ENCODE measurements at regions not wholly inside any gene's neighbourhood (a gene's known extent, or its start where the extent isn't known, plus 50 kb on each side); places are given as distances from the start of the nearest gene placed in this dataset.

- Mint-ChIP-seq H3K36me3 (ENCODE audit: low read depth) (no peaks in the 10 kb centered on the region), H3K9me3 (ENCODE audit: insufficient read depth) (no peaks in the 10 kb centered on the region), H3K4me3 (no peak overlapping the region), H3K27me3 (ENCODE audit: low read depth) (no peaks in the 10 kb centered on the region), H3K27ac (no peak overlapping the region), H3K4me1 (ENCODE audit: low read depth) (no peaks in the 10 kb centered on the region)
- DNase-seq (no peak), ATAC-seq (no peak)
- POLR2A ChIA-PET: no interaction called here
- CTCF ChIA-PET: no interaction called here
These were observed 376.1 kb upstream of the SOX11 start for GRCh38 chr2:5316001-5316490.

- Mint-ChIP-seq H3K9me3 (ENCODE audit: insufficient read depth) (no peaks in the 10 kb centered on the region), H3K4me1 (ENCODE audit: low read depth) (no peaks in the 10 kb centered on the region), H3K36me3 (ENCODE audit: low read depth) (no peaks in the 10 kb centered on the region), H3K27me3 (ENCODE audit: low read depth) (no peaks in the 10 kb centered on the region), H3K4me3 (no peak overlapping the region), H3K27ac (no peak overlapping the region)
- ATAC-seq: no peak
- ChIA-PET POLR2A (no interaction called here), CTCF (no interaction called here)
- DNase-seq: no peak
These were observed 372.7 kb upstream of the SOX11 start for GRCh38 chr2:5319493-5319892.

- CTCF ChIA-PET: no interaction called here
- DNase-seq (no peak), ATAC-seq (no peak)
- H3K4me3 Mint-ChIP-seq: no peak overlapping the region
- peaks cover 4% of the 10 kb centered on the region for H3K9me3 Mint-ChIP-seq (ENCODE audit: insufficient read depth)
- no peaks in the 10 kb centered on the region for H3K36me3 Mint-ChIP-seq (ENCODE audit: low read depth)
- H3K27ac Mint-ChIP-seq: no peak overlapping the region
- H3K27me3 Mint-ChIP-seq (ENCODE audit: low read depth): no peaks in the 10 kb centered on the region
- no peaks in the 10 kb centered on the region for H3K4me1 Mint-ChIP-seq (ENCODE audit: low read depth)
- POLR2A ChIA-PET: no interaction called here
These were observed 369.8 kb upstream of the SOX11 start for GRCh38 chr2:5322396-5322795.

GRCh38 chr2:5325523-5325922 lies 366.7 kb upstream of the SOX11 start:
- no peak overlapping the region for H3K4me3 Mint-ChIP-seq
- DNase-seq: no peak
- POLR2A ChIA-PET: no interaction called here
- H3K36me3 Mint-ChIP-seq (ENCODE audit: low read depth): no peaks in the 10 kb centered on the region
- H3K4me1 Mint-ChIP-seq (ENCODE audit: low read depth): no peaks in the 10 kb centered on the region
- CTCF ChIA-PET: no interaction called here
- no peak for ATAC-seq
- H3K27ac Mint-ChIP-seq: no peak overlapping the region
- peaks cover 5% of the 10 kb centered on the region for H3K9me3 Mint-ChIP-seq (ENCODE audit: insufficient read depth)
- H3K27me3 Mint-ChIP-seq (ENCODE audit: low read depth): no peaks in the 10 kb centered on the region

- ChIA-PET POLR2A (interaction anchor here (0.6 kb wide), 1 partner anchor 1077 kb away, joined by 3 read pairs; no protein-coding TSS in a partner anchor), CTCF (no interaction called here)
- no peaks in the 10 kb centered on the region for H3K27me3 Mint-ChIP-seq (ENCODE audit: low read depth)
- no peaks in the 10 kb centered on the region for H3K4me1 Mint-ChIP-seq (ENCODE audit: low read depth)
- H3K36me3 Mint-ChIP-seq (ENCODE audit: low read depth): no peaks in the 10 kb centered on the region
- DNase-seq: no peak
- H3K9me3 Mint-ChIP-seq (ENCODE audit: insufficient read depth): peaks cover 5% of the 10 kb centered on the region
- H3K4me3 Mint-ChIP-seq: no peak overlapping the region
- no peak for ATAC-seq
- H3K27ac Mint-ChIP-seq: no peak overlapping the region
These were observed 363.4 kb upstream of the SOX11 start for GRCh38 chr2:5328826-5329225.

- POLR2A ChIA-PET: no interaction called here
- CTCF ChIA-PET: no interaction called here
These were observed 362.4 kb upstream of the SOX11 start for GRCh38 chr2:5329763-5330162.

GRCh38 chr2:5330961-5331360 lies 361.2 kb upstream of the SOX11 start:
- Mint-ChIP-seq H3K27me3 (ENCODE audit: low read depth) (no peaks in the 10 kb centered on the region), H3K9me3 (ENCODE audit: insufficient read depth) (peaks cover 3% of the 10 kb centered on the region), H3K36me3 (ENCODE audit: low read depth) (no peaks in the 10 kb centered on the region), H3K4me1 (ENCODE audit: low read depth) (no peaks in the 10 kb centered on the region), H3K27ac (no peak overlapping the region), H3K4me3 (no peak overlapping the region)
- DNase-seq (no peak), ATAC-seq (no peak)
- POLR2A ChIA-PET: no interaction called here
- CTCF ChIA-PET: no interaction called here

More at GRCh38 chr2:5329763-5330162, 362.4 kb upstream of the SOX11 start:
- no peaks in the 10 kb centered on the region for H3K27me3 Mint-ChIP-seq (ENCODE audit: low read depth)
- H3K4me1 Mint-ChIP-seq (ENCODE audit: low read depth): no peaks in the 10 kb centered on the region
- H3K27ac Mint-ChIP-seq: no peak overlapping the region
- no peaks in the 10 kb centered on the region for H3K36me3 Mint-ChIP-seq (ENCODE audit: low read depth)
- no peak for ATAC-seq
- H3K4me3 Mint-ChIP-seq: no peak overlapping the region
- DNase-seq: no peak
- H3K9me3 Mint-ChIP-seq (ENCODE audit: insufficient read depth): peaks cover 5% of the 10 kb centered on the region

- H3K4me1 Mint-ChIP-seq (ENCODE audit: low read depth): no peaks in the 10 kb centered on the region
- H3K9me3 Mint-ChIP-seq (ENCODE audit: insufficient read depth): peaks cover 7% of the 10 kb centered on the region
- no peak overlapping the region for H3K4me3 Mint-ChIP-seq
- ATAC-seq: no peak
- H3K27ac Mint-ChIP-seq: no peak overlapping the region
- no peaks in the 10 kb centered on the region for H3K27me3 Mint-ChIP-seq (ENCODE audit: low read depth)
- DNase-seq: no peak
- POLR2A ChIA-PET: no interaction called here
- H3K36me3 Mint-ChIP-seq (ENCODE audit: low read depth): no peaks in the 10 kb centered on the region
- CTCF ChIA-PET: no interaction called here
These were observed 359.3 kb upstream of the SOX11 start for GRCh38 chr2:5332925-5333324.

GRCh38 chr2:5339473-5339872 lies 352.7 kb upstream of the SOX11 start:
- no peak overlapping the region for H3K27ac Mint-ChIP-seq
- H3K27me3 Mint-ChIP-seq (ENCODE audit: low read depth): no peaks in the 10 kb centered on the region
- peaks cover 7% of the 10 kb centered on the region for H3K9me3 Mint-ChIP-seq (ENCODE audit: insufficient read depth)
- H3K4me3 Mint-ChIP-seq: no peak overlapping the region
- ATAC-seq (no peak), DNase-seq (no peak)
- no peaks in the 10 kb centered on the region for H3K36me3 Mint-ChIP-seq (ENCODE audit: low read depth)
- ChIA-PET CTCF (no interaction called here), POLR2A (no interaction called here)
- H3K4me1 Mint-ChIP-seq (ENCODE audit: low read depth): no peaks in the 10 kb centered on the region

GRCh38 chr2:5343785-5344335 lies 348.3 kb upstream of the SOX11 start:
- CTCF ChIA-PET: interaction anchor here (1.2 kb wide), 1 partner anchor 21 kb away, joined by 3 read pairs; no protein-coding TSS in a partner anchor
- POLR2A ChIA-PET: no interaction called here
- ATAC-seq (no peak), DNase-seq (no peak)
- no peaks in the 10 kb centered on the region for H3K27me3 Mint-ChIP-seq (ENCODE audit: low read depth)
- H3K4me1 Mint-ChIP-seq (ENCODE audit: low read depth): no peaks in the 10 kb centered on the region
- no peak overlapping the region for H3K4me3 Mint-ChIP-seq
- H3K27ac Mint-ChIP-seq: no peak overlapping the region
- no peaks in the 10 kb centered on the region for H3K9me3 Mint-ChIP-seq (ENCODE audit: insufficient read depth)
- H3K36me3 Mint-ChIP-seq (ENCODE audit: low read depth): no peaks in the 10 kb centered on the region

GRCh38 chr2:5352286-5352685 lies 339.9 kb upstream of the SOX11 start:
- POLR2A ChIA-PET: no interaction called here
- H3K4me1 Mint-ChIP-seq (ENCODE audit: low read depth): no peaks in the 10 kb centered on the region

GRCh38 chr2:5353565-5353964 lies 338.6 kb upstream of the SOX11 start:
- POLR2A ChIA-PET: no interaction called here
- no peaks in the 10 kb centered on the region for H3K27me3 Mint-ChIP-seq (ENCODE audit: low read depth)
- no peaks in the 10 kb centered on the region for H3K9me3 Mint-ChIP-seq (ENCODE audit: insufficient read depth)
- ATAC-seq (no peak), DNase-seq (no peak)
- no peak overlapping the region for H3K27ac Mint-ChIP-seq
- H3K4me3 Mint-ChIP-seq: no peak overlapping the region
- CTCF ChIA-PET: no interaction called here
- no peaks in the 10 kb centered on the region for H3K4me1 Mint-ChIP-seq (ENCODE audit: low read depth)
- H3K36me3 Mint-ChIP-seq (ENCODE audit: low read depth): no peaks in the 10 kb centered on the region

More at GRCh38 chr2:5352286-5352685, 339.9 kb upstream of the SOX11 start:
- no peaks in the 10 kb centered on the region for H3K27me3 Mint-ChIP-seq (ENCODE audit: low read depth)
- DNase-seq: no peak
- H3K9me3 Mint-ChIP-seq (ENCODE audit: insufficient read depth): no peaks in the 10 kb centered on the region
- no peaks in the 10 kb centered on the region for H3K36me3 Mint-ChIP-seq (ENCODE audit: low read depth)
- no peak overlapping the region for H3K4me3 Mint-ChIP-seq
- CTCF ChIA-PET: no interaction called here
- no peak for ATAC-seq
- no peak overlapping the region for H3K27ac Mint-ChIP-seq

- Mint-ChIP-seq H3K4me3 (no peak overlapping the region), H3K36me3 (ENCODE audit: low read depth) (no peaks in the 10 kb centered on the region), H3K4me1 (ENCODE audit: low read depth) (no peaks in the 10 kb centered on the region), H3K9me3 (ENCODE audit: insufficient read depth) (no peaks in the 10 kb centered on the region), H3K27ac (no peak overlapping the region), H3K27me3 (ENCODE audit: low read depth) (no peaks in the 10 kb centered on the region)
- POLR2A ChIA-PET: no interaction called here
- DNase-seq: no peak
- ATAC-seq: no peak
- CTCF ChIA-PET: no interaction called here
These were observed 332.8 kb upstream of the SOX11 start for GRCh38 chr2:5359397-5359796.
